ENCODE measurements at regions not wholly inside any gene's neighbourhood (a gene's known extent, or its start where the extent isn't known, plus 50 kb on each side); places are given as distances from the start of the nearest gene placed in this dataset.
A peak's percentile ranks its signal among the peaks of the same experiment; 100 is the strongest.

GRCh38 chr15:69852916-69853315 is 244.8 kb downstream of the TLE3 start:
- H3K4me1 ChIP-seq (ENCODE audit: control insufficient read depth, insufficient read depth, low read length), result no peaks in the 10 kb centered on the region
- H3K36me3 Mint-ChIP-seq (ENCODE audit: low read depth), result no peaks in the 10 kb centered on the region
- no peak for TF ChIP-seq CTCF (conservative IDR thresholded peaks at IDR 0.05)
- no peak overlapping the region for H3K4me3 ChIP-seq (ENCODE audit: low read length)
- no peak overlapping the region for H3K9ac ChIP-seq (ENCODE audit: extremely low read depth, low read length, poor library complexity, severe bottlenecking)
- no peak overlapping the region for H3K4me3 Mint-ChIP-seq
- no peak for DNase-seq
- no peak overlapping the region for H3K27ac ChIP-seq (ENCODE audit: low read depth, low read length)
- WGBS, 2 experiments (ENCODE audit: insufficient coverage in 1 of 2, insufficient read length in 1 of 2), result 92 to 97% methylated on average over 4 of the region's 4 CpGs
- no peaks in the 10 kb centered on the region for H3K9me3 ChIP-seq (ENCODE audit: control insufficient read depth, low read length)
- H3K27me3 ChIP-seq (ENCODE audit: control insufficient read depth, insufficient read depth, low read length, poor library complexity, severe bottlenecking), result no peaks in the 10 kb centered on the region
- no peaks in the 10 kb centered on the region for H3K27me3 Mint-ChIP-seq (ENCODE audit: insufficient read depth)
- H3K36me3 ChIP-seq (ENCODE audit: control insufficient read depth, insufficient read depth, low read length), result no peaks in the 10 kb centered on the region
- peaks cover 23% of the 10 kb centered on the region for H3K4me1 Mint-ChIP-seq
- H3K9me3 Mint-ChIP-seq, result no peaks in the 10 kb centered on the region
- H3K27ac Mint-ChIP-seq, result peak overlapping the region; percentile 29

GRCh38 chr15:69853544-69853951 is 244.2 kb downstream of the TLE3 start:
- H3K4me1 Mint-ChIP-seq, result peaks cover 25% of the 10 kb centered on the region
- H3K9me3 Mint-ChIP-seq, result no peaks in the 10 kb centered on the region
- peak overlapping the region; percentile 32 for H3K27ac ChIP-seq (ENCODE audit: low read depth, low read length)
- WGBS, 2 experiments (ENCODE audit: insufficient coverage in 1 of 2, insufficient read length in 1 of 2), result 68 to 79% methylated on average over 2 to 6 of the region's 6 CpGs
- H3K4me1 ChIP-seq (ENCODE audit: control insufficient read depth, insufficient read depth, low read length), result no peaks in the 10 kb centered on the region
- H3K27ac Mint-ChIP-seq, result peak overlapping the region; percentile 29
- H3K27me3 Mint-ChIP-seq (ENCODE audit: insufficient read depth), result no peaks in the 10 kb centered on the region
- no peak overlapping the region for H3K4me3 ChIP-seq (ENCODE audit: low read length)
- H3K4me3 Mint-ChIP-seq, result no peak overlapping the region
- H3K36me3 ChIP-seq (ENCODE audit: control insufficient read depth, insufficient read depth, low read length), result no peaks in the 10 kb centered on the region
- H3K36me3 Mint-ChIP-seq (ENCODE audit: low read depth), result no peaks in the 10 kb centered on the region
- H3K9ac ChIP-seq (ENCODE audit: extremely low read depth, low read length, poor library complexity, severe bottlenecking), result no peak overlapping the region
- no peak for TF ChIP-seq CTCF (conservative IDR thresholded peaks at IDR 0.05)
- peak; percentile 82 for DNase-seq
- H3K27me3 ChIP-seq (ENCODE audit: control insufficient read depth, insufficient read depth, low read length, poor library complexity, severe bottlenecking), result no peaks in the 10 kb centered on the region
- no peaks in the 10 kb centered on the region for H3K9me3 ChIP-seq (ENCODE audit: control insufficient read depth, low read length)

GRCh38 chr15:69854001-69854400 is 243.7 kb downstream of the TLE3 start:
- H3K27ac Mint-ChIP-seq, result no peak overlapping the region

More at GRCh38 chr15:69854001-69854400, 243.7 kb downstream of the TLE3 start:
- no peaks in the 10 kb centered on the region for H3K36me3 Mint-ChIP-seq (ENCODE audit: low read depth)
- Histone ChIP-seq H3K4me3 (ENCODE audit: low read length) (no peak overlapping the region), H3K9me3 (ENCODE audit: control insufficient read depth, low read length) (no peaks in the 10 kb centered on the region), H3K9ac (ENCODE audit: extremely low read depth, low read length, poor library complexity, severe bottlenecking) (no peak overlapping the region), H3K4me1 (ENCODE audit: control insufficient read depth, insufficient read depth, low read length) (no peaks in the 10 kb centered on the region), H3K27me3 (ENCODE audit: control insufficient read depth, insufficient read depth, low read length, poor library complexity, severe bottlenecking) (no peaks in the 10 kb centered on the region), H3K27ac (ENCODE audit: low read depth, low read length) (peak overlapping the region; percentile 32), H3K36me3 (ENCODE audit: control insufficient read depth, insufficient read depth, low read length) (no peaks in the 10 kb centered on the region)
- WGBS, 2 experiments (ENCODE audit: insufficient coverage in 1 of 2, insufficient read length in 1 of 2), result 67 to 92% methylated on average over 1 to 3 of the region's 4 CpGs
- peaks cover 25% of the 10 kb centered on the region for H3K4me1 Mint-ChIP-seq
- H3K9me3 Mint-ChIP-seq, result no peaks in the 10 kb centered on the region
- TF ChIP-seq CTCF (conservative IDR thresholded peaks at IDR 0.05), result no peak
- H3K27me3 Mint-ChIP-seq (ENCODE audit: insufficient read depth), result no peaks in the 10 kb centered on the region
- no peak for DNase-seq
- H3K4me3 Mint-ChIP-seq, result no peak overlapping the region

Measured in endodermal cell (in vitro differentiated cells).